HEK293T (cell line): ENCODE measurements at regions not wholly inside any gene's neighbourhood (a gene's known extent, or its start where the extent isn't known, plus 50 kb on each side); places are given as distances from the start of the nearest gene placed in this dataset.

ENCODE experiments used
- BHLHE40 ChIP-seq: fragments of 450-650 bp; IDR thresholded peaks from 2 replicates; pipeline ENCODE4 v1.6.1; 2016; ENCODE audit warnings: mild to moderate bottlenecking, moderate library complexity, borderline replicate concordance
- L3MBTL2 ChIP-seq: fragments of 450-650 bp; conservative IDR thresholded peaks from 2 replicates; pipeline ENCODE4 v1.6.1; 2016; ENCODE audit warnings: mild to moderate bottlenecking

DNA sequence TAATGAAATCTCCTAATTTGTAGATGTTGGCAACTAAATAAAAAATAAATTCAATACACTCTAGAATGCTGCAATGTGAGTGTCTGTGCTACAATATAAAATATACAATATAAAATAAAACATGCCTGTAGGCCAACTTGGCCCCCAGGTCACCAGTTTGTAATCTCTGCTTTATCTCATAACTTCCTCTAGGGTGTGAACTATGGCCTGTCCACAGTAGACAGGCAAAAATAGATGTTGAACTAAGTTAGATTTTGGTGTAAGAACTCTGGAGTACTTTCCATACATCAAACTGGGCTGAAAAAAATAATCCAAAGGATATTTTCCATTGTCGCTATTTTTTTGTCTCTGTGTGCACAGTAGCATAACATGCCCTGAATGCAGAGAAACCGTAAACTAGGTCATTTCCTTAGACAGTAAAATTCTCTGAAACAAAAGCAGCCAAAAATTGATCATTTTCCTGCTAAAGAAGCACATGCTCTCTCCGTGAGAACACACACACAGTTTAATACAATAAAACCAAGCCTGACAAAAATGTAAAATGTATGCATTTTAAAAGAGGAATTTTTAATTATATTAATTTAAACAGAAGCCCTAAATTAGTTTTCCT lies 98.5 kb upstream of the ZFP64 start:
- TF ChIP-seq BHLHE40 (no peak), L3MBTL2 (no peak)
